ENCODE measurements at regions not wholly inside any gene's neighbourhood (a gene's known extent, or its start where the extent isn't known, plus 50 kb on each side); places are given as distances from the start of the nearest gene placed in this dataset.

DNA sequence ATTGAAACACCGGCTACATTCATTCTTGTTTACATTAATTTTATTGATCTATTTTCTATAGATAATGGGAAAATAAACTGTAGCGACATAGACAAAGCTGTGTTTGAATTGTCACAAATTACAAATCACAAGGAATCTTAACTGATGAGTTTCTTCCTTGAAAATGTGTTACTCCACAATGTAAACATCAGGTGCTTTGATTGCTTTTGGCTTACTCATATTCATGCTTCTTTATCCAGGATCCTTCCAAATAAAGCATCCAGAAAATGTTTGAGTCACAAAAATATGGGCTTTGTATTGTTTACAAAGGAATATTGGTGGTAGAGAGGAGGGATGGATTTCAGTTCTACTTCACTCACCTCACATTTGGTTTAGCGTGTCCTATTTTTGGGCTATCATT lies 64.0 kb downstream of the BMP2 start:
- peaks cover 0 to 2% (median 0%) of the 10 kb centered on the region in 3 donors for H3K9me3 Mint-ChIP-seq
- H3K36me3 Mint-ChIP-seq, result no peaks in the 10 kb centered on the region
- POLR2A ChIA-PET, result interaction anchor here in 1 of 2 donors (0.6 kb wide), 1 partner anchor 18 kb away, joined by 6 read pairs; no protein-coding TSS in a partner anchor
- H3K4me3 ChIP-seq (ENCODE audit: control insufficient read depth in 1 of 2, extremely low read depth in 1 of 2, low read length in 1 of 2), result no peak overlapping the region
- H3K27me3 ChIP-seq (replicated peaks in 1 of 2; ENCODE audit: control insufficient read depth in 2 of 2, extremely low read depth in 1 of 2, insufficient read depth in 2 of 2, low read length in 1 of 2), result no peaks in the 10 kb centered on the region
- no peaks in the 10 kb centered on the region for H3K27me3 Mint-ChIP-seq
- WGBS (ENCODE audit: insufficient coverage), result 100% methylated on average over 1 of the region's 3 CpGs
- H3K4me1 Mint-ChIP-seq, result no peaks in the 10 kb centered on the region
- ATAC-seq (replicated peaks in 1 of 4) (no peak), DNase-seq (no peak)
- no peaks in the 10 kb centered on the region for H3K36me3 ChIP-seq (ENCODE audit: control insufficient read depth in 2 of 2, extremely low read depth in 1 of 2, insufficient read depth in 1 of 2, low read length in 1 of 2)
- H3K27ac Mint-ChIP-seq, result no peak overlapping the region
- no peaks in the 10 kb centered on the region for H3K9me3 ChIP-seq
- no peak overlapping the region for H3K4me3 Mint-ChIP-seq
- CTCF ChIA-PET, result no interaction called here
- no peak overlapping the region for H3K27ac ChIP-seq (ENCODE audit: low read length)
- H3K4me1 ChIP-seq (ENCODE audit: control insufficient read depth in 1 of 2, extremely low read depth in 1 of 2, insufficient read depth in 2 of 2, low read length in 2 of 2), result no peaks in the 10 kb centered on the region

DNA sequence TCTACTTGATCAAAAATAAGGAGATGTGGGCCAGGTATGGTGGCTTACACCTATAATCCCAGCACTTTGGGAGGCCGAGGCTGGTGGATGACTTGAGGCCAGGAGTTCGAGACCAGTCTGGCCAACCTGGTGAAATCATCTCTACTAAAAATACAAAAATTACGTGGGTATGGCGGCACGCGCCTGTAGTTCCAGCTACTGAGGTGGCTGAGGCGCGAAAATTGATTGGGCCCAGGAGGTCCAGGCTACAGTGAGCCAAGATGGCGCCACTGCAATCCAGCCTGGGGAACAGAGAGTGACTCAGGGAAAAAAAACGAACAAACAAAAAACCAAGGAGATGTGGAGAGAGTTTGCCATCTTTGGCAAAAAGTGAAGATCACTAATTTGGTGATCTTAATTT lies 65.3 kb downstream of the BMP2 start:
- ChIA-PET CTCF (no interaction called here), POLR2A (no interaction called here)
- DNase-seq (no peak), ATAC-seq (replicated peaks in 1 of 4) (no peak)
- Mint-ChIP-seq H3K4me3 (no peak overlapping the region), H3K4me1 (no peaks in the 10 kb centered on the region), H3K27me3 (no peaks in the 10 kb centered on the region), H3K36me3 (no peaks in the 10 kb centered on the region), H3K9me3 (no peaks in the 10 kb centered on the region), H3K27ac (no peak overlapping the region)
- Histone ChIP-seq H3K4me3 (ENCODE audit: control insufficient read depth in 1 of 2, extremely low read depth in 1 of 2, low read length in 1 of 2) (no peak overlapping the region), H3K4me1 (ENCODE audit: control insufficient read depth in 1 of 2, extremely low read depth in 1 of 2, insufficient read depth in 2 of 2, low read length in 2 of 2) (no peaks in the 10 kb centered on the region), H3K27ac (ENCODE audit: low read length) (no peak overlapping the region), H3K9me3 (no peaks in the 10 kb centered on the region), H3K27me3 (replicated peaks in 1 of 2; ENCODE audit: control insufficient read depth in 2 of 2, extremely low read depth in 1 of 2, insufficient read depth in 2 of 2, low read length in 1 of 2) (no peaks in the 10 kb centered on the region), H3K36me3 (ENCODE audit: control insufficient read depth in 2 of 2, extremely low read depth in 1 of 2, insufficient read depth in 1 of 2, low read length in 1 of 2) (no peaks in the 10 kb centered on the region)
- 96% methylated on average over 4 of the region's 10 CpGs for WGBS (ENCODE audit: insufficient coverage)

DNA sequence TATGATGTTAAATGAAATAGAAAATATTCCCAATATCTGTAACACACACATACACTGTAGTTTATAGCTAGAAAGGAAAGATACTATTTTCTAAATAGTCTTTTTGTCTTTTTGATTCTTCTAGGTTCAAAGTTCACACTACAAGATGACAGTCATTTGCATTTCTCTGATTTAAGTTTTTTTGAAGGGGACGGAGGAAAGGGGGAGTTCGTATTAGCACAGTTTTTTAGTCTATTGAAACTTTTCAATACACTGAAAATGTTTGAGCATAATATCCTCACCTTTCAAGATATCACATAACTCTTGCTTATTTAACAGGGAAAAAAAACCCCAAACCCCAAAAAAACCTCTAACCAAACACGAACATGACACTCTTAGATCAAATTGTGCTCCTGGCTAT lies 68.1 kb downstream of the BMP2 start:
- Mint-ChIP-seq H3K27ac (no peak overlapping the region), H3K36me3 (no peaks in the 10 kb centered on the region), H3K4me3 (no peak overlapping the region), H3K4me1 (no peaks in the 10 kb centered on the region), H3K27me3 (no peaks in the 10 kb centered on the region), H3K9me3 (peaks cover 0 to 4% (median 0%) of the 10 kb centered on the region in 3 donors)
- ChIA-PET POLR2A (no interaction called here), CTCF (no interaction called here)
- no peak for ATAC-seq (replicated peaks in 1 of 4)
- DNase-seq, result no peak
- Histone ChIP-seq H3K36me3 (ENCODE audit: control insufficient read depth in 2 of 2, extremely low read depth in 1 of 2, insufficient read depth in 1 of 2, low read length in 1 of 2) (no peaks in the 10 kb centered on the region), H3K27me3 (replicated peaks in 1 of 2; ENCODE audit: control insufficient read depth in 2 of 2, extremely low read depth in 1 of 2, insufficient read depth in 2 of 2, low read length in 1 of 2) (no peaks in the 10 kb centered on the region), H3K9me3 (no peaks in the 10 kb centered on the region), H3K4me1 (ENCODE audit: control insufficient read depth in 1 of 2, extremely low read depth in 1 of 2, insufficient read depth in 2 of 2, low read length in 2 of 2) (no peaks in the 10 kb centered on the region), H3K27ac (ENCODE audit: low read length) (no peak overlapping the region), H3K4me3 (ENCODE audit: control insufficient read depth in 1 of 2, extremely low read depth in 1 of 2, low read length in 1 of 2) (no peak overlapping the region)
- no CpG with 5 or more reads among the region's 3 CpGs for WGBS (ENCODE audit: insufficient coverage)

DNA sequence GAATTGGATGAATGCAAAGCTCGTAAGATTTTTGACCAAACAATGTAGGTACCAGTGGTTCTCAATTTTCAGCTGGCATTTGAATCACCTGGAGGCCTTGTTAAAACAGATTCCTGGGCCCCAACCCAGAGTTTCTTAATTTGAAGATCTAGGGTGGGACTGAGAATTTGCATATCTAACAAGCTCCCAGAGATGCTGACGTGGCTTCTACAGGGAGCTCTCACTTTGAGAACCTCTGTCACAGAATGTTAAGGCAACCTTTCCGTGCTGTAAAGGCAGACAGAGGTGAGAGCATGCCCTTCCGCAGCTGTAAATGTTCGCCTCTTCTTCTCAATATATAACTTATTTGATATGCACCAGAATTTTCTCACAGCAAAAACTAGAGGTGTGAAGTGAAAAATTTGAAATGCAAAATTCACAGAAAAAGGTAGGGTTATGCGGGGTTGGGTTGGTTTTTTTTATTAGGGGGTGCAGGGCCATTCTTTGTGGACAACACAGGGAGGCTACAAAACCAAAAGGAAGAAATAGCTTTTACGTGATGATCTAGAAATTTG lies 69.4 kb downstream of the BMP2 start:
- ATAC-seq (replicated peaks in 1 of 4) (no peak), DNase-seq (no peak)
- Histone ChIP-seq H3K27ac (ENCODE audit: low read length) (no peak overlapping the region), H3K9me3 (no peaks in the 10 kb centered on the region), H3K4me3 (ENCODE audit: control insufficient read depth in 1 of 2, extremely low read depth in 1 of 2, low read length in 1 of 2) (no peak overlapping the region), H3K27me3 (replicated peaks in 1 of 2; ENCODE audit: control insufficient read depth in 2 of 2, extremely low read depth in 1 of 2, insufficient read depth in 2 of 2, low read length in 1 of 2) (no peaks in the 10 kb centered on the region), H3K4me1 (ENCODE audit: control insufficient read depth in 1 of 2, extremely low read depth in 1 of 2, insufficient read depth in 2 of 2, low read length in 2 of 2) (no peaks in the 10 kb centered on the region), H3K36me3 (ENCODE audit: control insufficient read depth in 2 of 2, extremely low read depth in 1 of 2, insufficient read depth in 1 of 2, low read length in 1 of 2) (no peaks in the 10 kb centered on the region)
- no peaks in the 10 kb centered on the region for H3K36me3 Mint-ChIP-seq
- H3K27me3 Mint-ChIP-seq, result no peaks in the 10 kb centered on the region
- H3K9me3 Mint-ChIP-seq, result peaks cover 0 to 4% (median 0%) of the 10 kb centered on the region in 3 donors
- H3K4me1 Mint-ChIP-seq, result no peaks in the 10 kb centered on the region
- WGBS (ENCODE audit: insufficient coverage), result 50% methylated on average over 2 of the region's 7 CpGs
- CTCF ChIA-PET, result no interaction called here
- no peak overlapping the region for H3K4me3 Mint-ChIP-seq
- POLR2A ChIA-PET, result interaction anchor here in 1 of 2 donors (0.7 kb wide), 1 partner anchor 17 kb away, joined by 4 read pairs; no protein-coding TSS in a partner anchor
- no peak overlapping the region for H3K27ac Mint-ChIP-seq

DNA sequence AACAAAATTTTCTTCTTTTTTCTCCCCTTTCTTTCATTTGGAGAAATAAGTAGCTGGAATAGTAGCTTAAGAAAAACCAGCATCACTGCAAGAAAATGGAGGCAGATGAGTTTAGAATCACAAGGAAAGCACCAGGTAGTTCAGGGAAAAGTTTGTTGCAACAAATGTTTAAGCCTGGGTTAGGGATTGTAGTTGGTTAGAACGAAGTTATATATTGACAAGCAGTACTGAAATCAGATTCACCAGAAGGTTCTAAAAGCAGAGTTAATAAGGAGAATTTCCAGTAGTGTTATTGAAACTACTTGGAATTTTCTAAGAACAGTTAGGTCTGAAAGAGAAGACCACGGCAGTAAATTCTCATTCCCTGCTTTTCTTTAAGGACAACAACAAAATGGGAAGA lies 70.2 kb downstream of the BMP2 start:
- Mint-ChIP-seq H3K27me3 (no peaks in the 10 kb centered on the region), H3K9me3 (peaks cover 0 to 4% (median 0%) of the 10 kb centered on the region in 3 donors), H3K4me1 (no peaks in the 10 kb centered on the region), H3K36me3 (no peaks in the 10 kb centered on the region), H3K4me3 (no peak overlapping the region), H3K27ac (no peak overlapping the region)
- ChIA-PET CTCF (no interaction called here), POLR2A (no interaction called here)
- H3K9me3 ChIP-seq, result no peaks in the 10 kb centered on the region
- H3K27me3 ChIP-seq (replicated peaks in 1 of 2; ENCODE audit: control insufficient read depth in 2 of 2, extremely low read depth in 1 of 2, insufficient read depth in 2 of 2, low read length in 1 of 2), result no peaks in the 10 kb centered on the region
- WGBS (ENCODE audit: insufficient coverage), result 38% methylated on average over 1 of the region's 2 CpGs
- ATAC-seq (replicated peaks in 1 of 4) (no peak), DNase-seq (no peak)
- no peaks in the 10 kb centered on the region for H3K36me3 ChIP-seq (ENCODE audit: control insufficient read depth in 2 of 2, extremely low read depth in 1 of 2, insufficient read depth in 1 of 2, low read length in 1 of 2)
- H3K4me3 ChIP-seq (ENCODE audit: control insufficient read depth in 1 of 2, extremely low read depth in 1 of 2, low read length in 1 of 2), result no peak overlapping the region
- H3K27ac ChIP-seq (ENCODE audit: low read length), result no peak overlapping the region
- no peaks in the 10 kb centered on the region for H3K4me1 ChIP-seq (ENCODE audit: control insufficient read depth in 1 of 2, extremely low read depth in 1 of 2, insufficient read depth in 2 of 2, low read length in 2 of 2)

DNA sequence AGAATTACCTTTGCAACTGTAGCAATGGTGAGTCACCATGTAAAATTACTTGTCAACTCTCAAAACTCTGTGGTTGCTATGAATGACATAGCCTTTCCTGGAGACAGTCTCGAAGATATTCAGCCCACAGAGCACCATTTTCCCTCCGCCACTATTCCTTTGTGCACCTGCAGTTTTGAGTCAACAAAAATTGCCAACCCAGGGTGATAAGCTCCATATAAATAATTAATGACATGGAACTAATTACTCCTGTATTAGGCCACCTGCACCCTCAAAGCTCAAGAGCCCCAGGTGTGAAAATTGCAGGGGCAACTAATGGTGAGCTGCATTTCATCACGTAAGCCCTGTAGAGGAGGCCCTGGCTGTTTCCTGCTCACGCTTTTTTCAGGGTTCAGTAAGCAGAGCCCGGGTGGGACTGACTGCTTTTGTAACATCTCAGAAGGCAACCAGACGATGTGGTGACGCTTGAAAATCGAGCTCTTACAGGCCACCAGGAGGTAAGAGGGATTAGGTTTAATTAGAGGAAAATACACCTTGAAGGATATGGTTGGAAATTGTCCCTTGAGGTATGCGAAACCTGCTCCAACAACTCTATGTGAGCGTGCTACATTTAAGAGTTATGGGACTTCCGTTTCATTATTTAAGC lies 70.8 kb downstream of the BMP2 start:
- Histone ChIP-seq H3K4me3 (ENCODE audit: control insufficient read depth in 1 of 2, extremely low read depth in 1 of 2, low read length in 1 of 2) (no peak overlapping the region), H3K4me1 (ENCODE audit: control insufficient read depth in 1 of 2, extremely low read depth in 1 of 2, insufficient read depth in 2 of 2, low read length in 2 of 2) (no peaks in the 10 kb centered on the region), H3K36me3 (ENCODE audit: control insufficient read depth in 2 of 2, extremely low read depth in 1 of 2, insufficient read depth in 1 of 2, low read length in 1 of 2) (no peaks in the 10 kb centered on the region), H3K9me3 (no peaks in the 10 kb centered on the region), H3K27me3 (replicated peaks in 1 of 2; ENCODE audit: control insufficient read depth in 2 of 2, extremely low read depth in 1 of 2, insufficient read depth in 2 of 2, low read length in 1 of 2) (no peaks in the 10 kb centered on the region), H3K27ac (ENCODE audit: low read length) (no peak overlapping the region)
- Mint-ChIP-seq H3K27ac (no peak overlapping the region), H3K36me3 (no peaks in the 10 kb centered on the region), H3K27me3 (no peaks in the 10 kb centered on the region), H3K4me3 (no peak overlapping the region), H3K4me1 (no peaks in the 10 kb centered on the region), H3K9me3 (peaks cover 0 to 6% (median 0%) of the 10 kb centered on the region in 3 donors)
- 60% methylated on average over 7 of the region's 11 CpGs for WGBS (ENCODE audit: insufficient coverage)
- ATAC-seq (replicated peaks in 1 of 4) (no peak), DNase-seq (no peak)
- ChIA-PET POLR2A (no interaction called here), CTCF (no interaction called here)

DNA sequence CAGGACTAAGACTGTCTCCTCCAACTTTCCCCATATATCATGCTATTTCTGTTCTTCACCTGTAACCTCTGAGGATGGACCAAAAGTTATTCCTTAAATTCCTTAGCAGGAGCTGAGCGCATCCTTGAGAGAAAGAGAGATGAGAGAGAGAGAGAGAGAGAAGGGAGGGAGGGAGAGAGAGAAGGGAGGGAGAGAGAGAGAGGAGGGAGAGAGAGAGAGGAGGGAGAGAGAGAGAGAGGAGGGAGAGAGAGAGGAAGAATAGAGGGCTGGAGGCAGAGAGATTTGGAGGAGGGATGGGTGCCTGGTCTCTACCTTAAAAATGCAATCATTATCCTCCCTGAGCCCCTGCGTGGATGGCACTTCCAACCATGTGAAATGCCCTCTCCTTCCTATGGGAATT lies 73.6 kb downstream of the BMP2 start:
- Histone ChIP-seq H3K27me3 (replicated peaks in 1 of 2; ENCODE audit: control insufficient read depth in 2 of 2, extremely low read depth in 1 of 2, insufficient read depth in 2 of 2, low read length in 1 of 2) (no peaks in the 10 kb centered on the region), H3K4me1 (ENCODE audit: control insufficient read depth in 1 of 2, extremely low read depth in 1 of 2, insufficient read depth in 2 of 2, low read length in 2 of 2) (no peaks in the 10 kb centered on the region), H3K4me3 (ENCODE audit: control insufficient read depth in 1 of 2, extremely low read depth in 1 of 2, low read length in 1 of 2) (no peak overlapping the region), H3K9me3 (no peaks in the 10 kb centered on the region), H3K36me3 (ENCODE audit: control insufficient read depth in 2 of 2, extremely low read depth in 1 of 2, insufficient read depth in 1 of 2, low read length in 1 of 2) (no peaks in the 10 kb centered on the region), H3K27ac (ENCODE audit: low read length) (no peak overlapping the region)
- H3K27me3 Mint-ChIP-seq, result no peaks in the 10 kb centered on the region
- H3K36me3 Mint-ChIP-seq, result no peaks in the 10 kb centered on the region
- no peak overlapping the region for H3K27ac Mint-ChIP-seq
- DNase-seq (no peak), ATAC-seq (replicated peaks in 1 of 4) (no peak)
- no CpG with 5 or more reads among the region's 2 CpGs for WGBS (ENCODE audit: insufficient coverage)
- POLR2A ChIA-PET, result no interaction called here
- CTCF ChIA-PET, result no interaction called here
- H3K4me1 Mint-ChIP-seq, result no peaks in the 10 kb centered on the region
- peaks cover 0 to 6% (median 4%) of the 10 kb centered on the region in 3 donors for H3K9me3 Mint-ChIP-seq
- H3K4me3 Mint-ChIP-seq, result no peak overlapping the region

Data from T-cell (primary cell).